NCI-H510A treated with DMSO at 0.1 percent for 48 hours (cell line): ENCODE measurements at regions not wholly inside any gene's neighbourhood (a gene's known extent, or its start where the extent isn't known, plus 50 kb on each side); places are given as distances from the start of the nearest gene placed in this dataset.
"Not testable (repeated sequence)": the region's sequence is repeated elsewhere in the genome, so short reads cannot be mapped to it uniquely, and the experiment has no call there.

Source experiments
- DNase-seq: peaks from one replicate; lab custom pipeline; 2025; lab: John Stamatoyannopoulos, UW

GRCh38 chr5:74500110-74500917 is 140.2 kb downstream of the ENC1 start:
- DNase-seq = no peak

- no peak for DNase-seq
Observed at GRCh38 chr5:74499256-74500050, 141.1 kb downstream of the ENC1 start.

- no peak for DNase-seq
Observed at GRCh38 chr5:74497706-74498105, 142.8 kb downstream of the ENC1 start.

- no peak for DNase-seq
Observed at GRCh38 chr5:74493411-74493810, 147.1 kb downstream of the ENC1 start.

- no peak for DNase-seq
Observed at GRCh38 chr5:74492230-74492629, 148.3 kb downstream of the ENC1 start.

GRCh38 chr5:74491586-74491985 is 148.9 kb downstream of the ENC1 start:
- no peak for DNase-seq

GRCh38 chr5:74490814-74491213 is 149.7 kb downstream of the ENC1 start:
- DNase-seq = peak; percentile 6

- no peak for DNase-seq
Observed at GRCh38 chr5:74482990-74483389, 157.5 kb downstream of the ENC1 start.

GRCh38 chr5:74482523-74482922 is 158.0 kb downstream of the ENC1 start:
- DNase-seq = no peak

GRCh38 chr5:74481357-74481756 is 159.2 kb downstream of the ENC1 start:
- not testable (repeated sequence) for DNase-seq

- DNase-seq = no peak
Observed at GRCh38 chr5:74480201-74480600, 160.3 kb downstream of the ENC1 start.

- no peak for DNase-seq
Observed at GRCh38 chr5:74478328-74478727, 162.2 kb downstream of the ENC1 start.

GRCh38 chr5:74477761-74478160 is 162.8 kb downstream of the ENC1 start:
- no peak for DNase-seq

- no peak for DNase-seq
Observed at GRCh38 chr5:74476819-74477453, 163.6 kb downstream of the ENC1 start.

GRCh38 chr5:74476046-74476818 is 164.3 kb downstream of the ENC1 start:
- DNase-seq = no peak

GRCh38 chr5:74471875-74472274 is 168.7 kb downstream of the ENC1 start:
- DNase-seq = no peak

- no peak for DNase-seq
Observed at GRCh38 chr5:74469234-74469994, 171.1 kb downstream of the ENC1 start.

GRCh38 chr5:74468421-74468820 is 172.1 kb downstream of the ENC1 start:
- no peak for DNase-seq

- DNase-seq = no peak
Observed at GRCh38 chr5:74465724-74466123, 174.8 kb downstream of the ENC1 start.

- no peak for DNase-seq
Observed at GRCh38 chr5:74464512-74465209, 175.9 kb downstream of the ENC1 start.

GRCh38 chr5:74462356-74462755 is 178.2 kb downstream of the ENC1 start:
- DNase-seq = no peak
